ENCODE measurements at regions not wholly inside any gene's neighbourhood (a gene's known extent, or its start where the extent isn't known, plus 50 kb on each side); places are given as distances from the start of the nearest gene placed in this dataset.

DNA sequence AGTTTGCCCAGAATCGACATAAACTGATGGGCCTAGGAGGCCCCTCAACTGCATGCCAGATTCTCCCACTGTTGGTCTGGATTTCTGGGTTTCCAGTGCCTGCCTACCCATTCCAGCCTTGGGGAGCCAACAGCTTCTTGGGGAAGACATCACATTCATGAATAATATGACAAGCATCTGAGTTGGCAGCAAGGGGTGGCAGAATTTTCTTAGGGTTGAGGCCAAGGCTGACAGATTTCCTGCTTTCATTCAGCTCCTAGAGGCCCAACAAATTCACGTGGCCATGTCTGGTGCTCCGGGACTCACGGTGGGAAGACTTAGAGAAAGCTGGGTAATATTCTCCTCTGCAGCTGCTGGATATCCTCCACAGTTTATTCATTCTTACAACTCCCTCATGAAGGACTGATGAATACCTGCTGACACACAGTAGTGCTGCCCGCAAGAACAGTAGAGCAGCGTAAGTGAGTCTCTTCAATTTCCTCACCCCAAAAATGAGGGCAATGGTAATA lies 305.0 kb upstream of the TNC start:
- DNase-seq (ENCODE audit: extremely low read depth, low read depth), result no peak
- TF ChIP-seq, protein P1, sequence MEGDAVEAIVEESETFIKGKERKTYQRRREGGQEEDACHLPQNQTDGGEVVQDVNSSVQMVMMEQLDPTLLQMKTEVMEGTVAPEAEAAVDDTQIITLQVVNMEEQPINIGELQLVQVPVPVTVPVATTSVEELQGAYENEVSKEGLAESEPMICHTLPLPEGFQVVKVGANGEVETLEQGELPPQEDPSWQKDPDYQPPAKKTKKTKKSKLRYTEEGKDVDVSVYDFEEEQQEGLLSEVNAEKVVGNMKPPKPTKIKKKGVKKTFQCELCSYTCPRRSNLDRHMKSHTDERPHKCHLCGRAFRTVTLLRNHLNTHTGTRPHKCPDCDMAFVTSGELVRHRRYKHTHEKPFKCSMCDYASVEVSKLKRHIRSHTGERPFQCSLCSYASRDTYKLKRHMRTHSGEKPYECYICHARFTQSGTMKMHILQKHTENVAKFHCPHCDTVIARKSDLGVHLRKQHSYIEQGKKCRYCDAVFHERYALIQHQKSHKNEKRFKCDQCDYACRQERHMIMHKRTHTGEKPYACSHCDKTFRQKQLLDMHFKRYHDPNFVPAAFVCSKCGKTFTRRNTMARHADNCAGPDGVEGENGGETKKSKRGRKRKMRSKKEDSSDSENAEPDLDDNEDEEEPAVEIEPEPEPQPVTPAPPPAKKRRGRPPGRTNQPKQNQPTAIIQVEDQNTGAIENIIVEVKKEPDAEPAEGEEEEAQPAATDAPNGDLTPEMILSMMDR (IDR thresholded peaks at IDR 0.05; ENCODE audit: low read depth, low read length, missing control alignments), result no peak
- H3K4me3 ChIP-seq (replicated peaks; ENCODE audit: low read depth, low read length), result no peak overlapping the region

DNA sequence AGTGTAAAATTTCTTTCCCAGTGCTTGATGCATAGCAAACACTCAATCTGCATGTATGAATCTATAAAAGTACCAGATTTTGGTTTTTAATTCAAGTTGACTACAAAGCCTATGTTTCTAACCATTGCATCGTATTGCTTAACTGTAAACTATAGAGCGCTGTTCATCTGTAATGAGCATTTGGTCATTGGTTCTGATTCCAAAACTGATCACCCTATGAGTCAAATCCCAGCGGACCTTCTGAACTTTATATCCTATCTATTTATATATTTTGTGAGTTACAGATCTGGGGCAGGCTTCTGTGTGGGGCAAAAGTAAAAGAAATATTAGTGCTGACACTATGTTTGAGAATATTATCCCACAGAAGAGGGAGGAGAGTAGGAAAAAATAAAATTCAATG lies 305.7 kb upstream of the TNC start:
- TF ChIP-seq, protein P1 (IDR thresholded peaks at IDR 0.05; ENCODE audit: low read depth, low read length, missing control alignments), result no peak
- no peak for DNase-seq (ENCODE audit: extremely low read depth, low read depth)

DNA sequence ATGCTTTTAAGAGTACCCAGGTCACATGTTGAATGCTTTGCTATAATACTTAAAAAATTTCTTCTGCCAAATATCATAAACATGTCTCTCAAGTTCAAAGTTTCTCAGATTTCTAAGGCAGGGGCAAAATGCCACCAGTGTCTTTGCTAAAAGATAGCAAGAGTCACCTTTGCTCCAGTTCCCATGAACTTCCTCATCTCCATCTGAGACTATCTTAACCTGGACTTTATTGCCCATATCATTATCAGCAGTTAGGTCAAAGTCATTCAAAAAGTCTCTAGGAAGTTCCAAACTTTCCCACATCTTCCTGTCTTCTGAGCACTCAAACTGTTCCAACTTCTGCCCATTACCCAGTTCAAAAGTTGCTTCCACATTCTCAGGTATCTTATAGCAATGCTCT lies 307.6 kb upstream of the TNC start:
- H3K4me3 ChIP-seq (replicated peaks; ENCODE audit: low read depth, low read length), result no peak overlapping the region
- no peak for DNase-seq (ENCODE audit: extremely low read depth, low read depth)
- TF ChIP-seq, protein P1 (IDR thresholded peaks at IDR 0.05; ENCODE audit: low read depth, low read length, missing control alignments), result no peak

More for the DNA sequence above, 305.7 kb upstream of the TNC start:
- H3K4me3 ChIP-seq (replicated peaks; ENCODE audit: low read depth, low read length), result no peak overlapping the region

DNA sequence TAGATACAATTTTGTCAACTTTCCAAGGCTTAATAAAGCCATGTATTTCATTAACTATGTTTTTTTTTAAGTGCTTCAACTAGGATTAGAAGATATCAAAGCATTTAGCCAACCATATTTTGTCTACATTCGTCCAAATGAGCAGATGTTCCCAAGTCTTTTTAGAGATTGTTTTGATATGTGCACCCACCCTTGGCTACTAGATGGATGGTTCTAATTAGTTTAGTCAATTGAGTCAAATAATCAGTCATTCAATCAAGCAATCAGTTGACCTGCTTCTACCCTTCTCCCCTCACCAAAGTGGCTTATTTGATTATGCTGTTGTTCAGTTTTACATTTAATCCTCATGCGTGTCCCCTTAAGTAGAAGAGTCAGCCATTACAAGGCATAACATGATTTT lies 319.5 kb upstream of the TNC start:
- DNase-seq (ENCODE audit: extremely low read depth, low read depth), result no peak
- no peak overlapping the region for H3K4me3 ChIP-seq (replicated peaks; ENCODE audit: low read depth, low read length)
- TF ChIP-seq, protein P1 (IDR thresholded peaks at IDR 0.05; ENCODE audit: low read depth, low read length, missing control alignments), result no peak

DNA sequence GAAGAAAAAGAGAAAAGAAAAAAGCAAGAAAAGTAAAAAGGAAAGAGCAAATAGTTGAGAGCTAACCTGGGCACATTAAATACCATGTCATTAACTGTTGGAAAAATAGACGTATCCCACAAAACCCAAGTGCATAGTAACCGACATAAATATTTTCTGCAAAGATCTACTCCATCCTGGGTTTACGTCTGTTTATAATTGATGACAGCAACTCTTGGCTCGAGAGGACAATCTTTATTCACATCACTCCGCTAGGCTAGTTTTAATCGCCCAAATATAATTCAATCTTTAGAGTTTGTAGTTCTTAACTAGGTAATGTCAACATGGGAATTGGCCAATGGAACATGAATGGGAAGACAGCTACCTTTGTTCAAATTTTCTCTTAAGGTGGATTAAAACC lies 321.7 kb upstream of the TNC start:
- no peak overlapping the region for H3K4me3 ChIP-seq (replicated peaks; ENCODE audit: low read depth, low read length)
- TF ChIP-seq, protein P1 (IDR thresholded peaks at IDR 0.05; ENCODE audit: low read depth, low read length, missing control alignments), result no peak
- no peak for DNase-seq (ENCODE audit: extremely low read depth, low read depth)

DNA sequence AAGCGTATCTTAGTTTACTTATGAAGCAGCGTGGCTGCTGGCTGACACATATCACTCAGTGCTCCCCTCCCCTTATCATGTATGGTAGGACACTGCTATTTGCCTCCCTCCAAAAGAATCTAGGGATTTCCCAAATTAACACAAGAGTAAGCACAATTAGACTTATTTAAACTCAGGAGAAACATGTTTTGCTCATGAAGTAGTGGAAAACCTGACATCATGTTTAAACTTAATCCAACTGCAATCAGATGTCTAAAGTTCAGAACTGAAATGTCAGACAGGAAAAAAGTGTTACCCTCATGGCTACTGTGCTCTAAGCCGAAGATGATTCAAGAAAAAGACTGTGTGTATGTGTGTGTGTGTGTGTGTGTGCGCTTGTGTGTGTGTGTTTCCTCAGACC lies 324.1 kb upstream of the TNC start:
- H3K4me3 ChIP-seq (replicated peaks; ENCODE audit: low read depth, low read length), result no peak overlapping the region
- no peak for DNase-seq (ENCODE audit: extremely low read depth, low read depth)
- TF ChIP-seq, protein P1 (IDR thresholded peaks at IDR 0.05; ENCODE audit: low read depth, low read length, missing control alignments), result no peak

DNA sequence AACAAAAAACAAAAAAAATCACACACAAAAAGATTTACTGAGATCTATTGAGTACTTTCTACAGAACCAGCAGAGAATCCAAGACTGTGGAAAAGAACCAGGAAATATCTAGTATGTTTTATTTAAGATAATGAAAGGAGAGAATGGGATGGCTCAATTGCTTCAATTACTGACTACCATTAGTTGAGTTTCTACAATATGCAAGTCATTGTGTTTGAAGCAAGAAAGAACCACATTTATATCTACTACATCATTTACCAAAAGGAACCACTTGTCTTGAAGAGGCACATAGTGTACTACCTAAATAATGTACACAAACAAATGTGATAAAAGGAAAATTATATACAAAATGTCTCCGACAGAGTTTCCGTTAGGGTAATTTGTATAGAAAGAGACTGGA lies 325.9 kb upstream of the TNC start:
- no peak for DNase-seq (ENCODE audit: extremely low read depth, low read depth)
- TF ChIP-seq, protein P1 (IDR thresholded peaks at IDR 0.05; ENCODE audit: low read depth, low read length, missing control alignments), result no peak
- H3K4me3 ChIP-seq (replicated peaks; ENCODE audit: low read depth, low read length), result no peak overlapping the region

Measured in HFF-Myc (cell line).